Ishikawa (cell line): ENCODE measurements at regions not wholly inside any gene's neighbourhood (a gene's known extent, or its start where the extent isn't known, plus 50 kb on each side); places are given as distances from the start of the nearest gene placed in this dataset.

ENCODE experiments used
- CEBPB ChIP-seq: IDR thresholded peaks from 2 replicates; pipeline ENCODE4 v1.6.1; 2012
- EP300 ChIP-seq: IDR thresholded peaks from 2 replicates; pipeline ENCODE4 v1.6.1; 2012; ENCODE audit warnings: borderline replicate concordance
- MAX ChIP-seq: IDR thresholded peaks from 2 replicates; pipeline ENCODE4 v1.6.1; 2012
- NFIC ChIP-seq: IDR thresholded peaks from 2 replicates; pipeline ENCODE4 v1.6.1; 2012
- RAD21 ChIP-seq: IDR thresholded peaks from 2 replicates; pipeline ENCODE4 v1.6.1; 2012; ENCODE audit warnings: low read depth
- TAF1 ChIP-seq: IDR thresholded peaks from 2 replicates; pipeline ENCODE4 v1.6.1; 2012; ENCODE audit warnings: low read depth, mild to moderate bottlenecking
- TCF12 ChIP-seq: IDR thresholded peaks from 2 replicates; pipeline ENCODE4 v1.6.1; 2012; ENCODE audit warnings: low read depth
- YY1 ChIP-seq: IDR thresholded peaks from 2 replicates; pipeline ENCODE4 v1.6.1; 2012; ENCODE audit warnings: low read depth

- TF ChIP-seq NFIC, result no peak
- no peak for TF ChIP-seq MAX
- TF ChIP-seq CEBPB, result no peak
- TF ChIP-seq RAD21, result no peak
- no peak for TF ChIP-seq EP300
- no peak for TF ChIP-seq YY1
- no peak for TF ChIP-seq TAF1
- no peak for TF ChIP-seq TCF12
These were observed 125.6 kb upstream of the S100G start for GRCh38 chrX:16524316-16524715.
